HFFc6 (cell line): ENCODE measurements at regions not wholly inside any gene's neighbourhood (a gene's known extent, or its start where the extent isn't known, plus 50 kb on each side); places are given as distances from the start of the nearest gene placed in this dataset.

Experiments
- DNase-seq: peaks from one replicate; pipeline ENCODE4 v3.0.0-alpha.2; 2018
- H3K27ac Mint-ChIP-seq: 2 replicates; pipeline ENCODE4 v1.8.0; 2020; ENCODE audit warnings: mild to moderate bottlenecking, mixed read lengths
- H3K27me3 Mint-ChIP-seq: 2 replicates; pipeline ENCODE4 v1.8.0; 2021; ENCODE audit warnings: mild to moderate bottlenecking, moderate library complexity, mixed read lengths; ENCODE audit not compliant: insufficient read depth
- H3K36me3 Mint-ChIP-seq: 2 replicates; pipeline ENCODE4 v1.8.0; 2021; ENCODE audit warnings: low read depth, mixed read lengths
- H3K4me1 Mint-ChIP-seq: 2 replicates; pipeline ENCODE4 v1.8.0; 2020; ENCODE audit warnings: low read depth, mixed read lengths
- H3K4me3 Mint-ChIP-seq: 2 replicates; pipeline ENCODE4 v1.8.0; 2020; ENCODE audit warnings: mild to moderate bottlenecking, moderate library complexity, mixed read lengths
- H3K9me3 Mint-ChIP-seq: 2 replicates; pipeline ENCODE4 v1.8.0; 2020; ENCODE audit warnings: mild to moderate bottlenecking, mixed read lengths
- CTCF ChIP-seq: fragments of 200-600 bp; sonication (generic); IDR thresholded peaks from 2 replicates; pipeline ENCODE4 v1.5.0; 2021; ENCODE audit warnings: antibody characterized with exemption, mild to moderate bottlenecking

- no peak overlapping the region for H3K4me3 Mint-ChIP-seq
- H3K27ac Mint-ChIP-seq, result no peak overlapping the region
- no peaks in the 10 kb centered on the region for H3K9me3 Mint-ChIP-seq
- no peaks in the 10 kb centered on the region for H3K36me3 Mint-ChIP-seq
- H3K4me1 Mint-ChIP-seq, result peaks cover 18% of the 10 kb centered on the region
- DNase-seq, result peak; percentile 53
- H3K27me3 Mint-ChIP-seq, result peaks cover 4% of the 10 kb centered on the region
- TF ChIP-seq CTCF, result peak; percentile 97
Measured at GRCh38 chr15:57861034-57861638, 154.6 kb downstream of the POLR2M start.

GRCh38 chr15:57861815-57862586 lies 155.5 kb downstream of the POLR2M start:
- peaks cover 18% of the 10 kb centered on the region for H3K4me1 Mint-ChIP-seq
- peaks cover 4% of the 10 kb centered on the region for H3K27me3 Mint-ChIP-seq
- no peak for TF ChIP-seq CTCF
- peak; percentile 81 for DNase-seq
- H3K36me3 Mint-ChIP-seq, result no peaks in the 10 kb centered on the region
- no peak overlapping the region for H3K4me3 Mint-ChIP-seq
- no peak overlapping the region for H3K27ac Mint-ChIP-seq
- H3K9me3 Mint-ChIP-seq, result no peaks in the 10 kb centered on the region

- TF ChIP-seq CTCF, result no peak
- Mint-ChIP-seq H3K27me3 (peaks cover 4% of the 10 kb centered on the region), H3K36me3 (no peaks in the 10 kb centered on the region), H3K9me3 (no peaks in the 10 kb centered on the region), H3K27ac (no peak overlapping the region), H3K4me3 (no peak overlapping the region), H3K4me1 (peaks cover 18% of the 10 kb centered on the region)
- no peak for DNase-seq
Measured at GRCh38 chr15:57862761-57863160, 156.2 kb downstream of the POLR2M start.

DNA sequence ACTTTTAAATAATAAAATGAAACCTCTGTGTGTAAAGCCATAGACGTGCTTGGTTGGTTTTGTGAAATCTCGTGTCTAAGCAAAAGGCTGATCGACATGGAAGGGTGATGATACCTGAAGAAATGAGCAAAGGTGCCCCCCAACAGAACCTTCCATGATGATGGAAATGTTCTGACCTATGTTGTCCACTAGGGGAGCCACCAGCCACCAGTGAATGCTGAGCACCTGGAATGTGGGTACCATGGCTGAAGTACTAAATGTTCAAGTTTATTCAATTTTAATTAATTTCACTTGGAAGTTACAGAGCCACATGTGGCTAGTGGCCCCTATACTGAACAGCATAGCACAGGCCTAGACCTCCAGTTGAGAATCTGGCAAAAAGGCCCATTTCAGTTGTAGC lies 158.8 kb downstream of the POLR2M start:
- H3K4me1 Mint-ChIP-seq, result peaks cover 13% of the 10 kb centered on the region
- DNase-seq, result no peak
- H3K36me3 Mint-ChIP-seq, result no peaks in the 10 kb centered on the region
- H3K4me3 Mint-ChIP-seq, result no peak overlapping the region
- H3K27me3 Mint-ChIP-seq, result peaks cover 4% of the 10 kb centered on the region
- TF ChIP-seq CTCF, result peak; percentile 81
- peaks cover 6% of the 10 kb centered on the region; the same call in 1 of the 2 replicates for H3K9me3 Mint-ChIP-seq
- no peak overlapping the region for H3K27ac Mint-ChIP-seq

DNA sequence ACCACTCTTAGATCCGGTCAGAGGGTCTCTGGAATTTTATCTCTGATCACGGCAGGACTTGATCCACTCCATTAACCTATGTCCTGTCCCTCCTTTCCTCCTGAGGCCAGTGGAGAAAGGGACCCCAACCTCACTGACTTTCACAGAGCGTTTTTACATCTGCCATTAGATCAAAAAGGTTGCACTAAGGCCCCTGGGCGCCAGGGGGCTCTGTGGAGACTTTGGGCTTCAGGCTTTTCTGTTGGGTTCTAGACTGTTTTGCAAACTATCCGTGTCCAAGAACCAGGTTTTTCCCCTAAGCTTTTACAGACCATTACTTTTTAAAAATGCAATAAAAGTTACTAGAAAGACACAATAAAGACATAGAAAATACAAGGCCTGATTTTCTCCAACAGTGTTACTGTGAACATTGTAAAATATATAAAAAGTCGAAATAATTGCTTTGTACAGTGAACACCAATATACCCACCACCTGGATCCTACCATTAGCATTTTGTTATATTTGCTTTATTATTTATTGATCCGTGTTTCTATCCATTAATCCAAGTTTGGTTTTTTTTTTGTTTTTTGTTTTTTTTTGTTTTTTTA lies 159.7 kb downstream of the POLR2M start:
- peaks cover 10% of the 10 kb centered on the region for H3K4me1 Mint-ChIP-seq
- no peak overlapping the region for H3K27ac Mint-ChIP-seq
- no peak overlapping the region for H3K4me3 Mint-ChIP-seq
- peak; percentile 12 for DNase-seq
- peaks cover 6% of the 10 kb centered on the region; the same call in 1 of the 2 replicates for H3K9me3 Mint-ChIP-seq
- no peaks in the 10 kb centered on the region for H3K36me3 Mint-ChIP-seq
- TF ChIP-seq CTCF, result peak; percentile 83
- peaks cover 4% of the 10 kb centered on the region for H3K27me3 Mint-ChIP-seq
